Mucosa of descending colon (tissue), 3 donors: ENCODE measurements at regions not wholly inside any gene's neighbourhood (a gene's known extent, or its start where the extent isn't known, plus 50 kb on each side); places are given as distances from the start of the nearest gene placed in this dataset.
"Not testable (repeated sequence)": the region's sequence is repeated elsewhere in the genome, so short reads cannot be mapped to it uniquely, and the experiment has no call there.

Experiments
- ATAC-seq: fragments of 200-7000 bp; cut with Tn5 transposase; one replicate; pipeline ENCODE4 v1.9.1; 2020; ENCODE audit warnings: mild to moderate bottlenecking, moderate library complexity
- DNase-seq, 3 donors: peaks; one replicate each; pipeline ENCODE4 v3.0.0-alpha.2; 2020
- H3K36me3 ChIP-seq: fragments of 200-600 bp; one replicate; pipeline ENCODE4 v1.8.0; 2021; ENCODE audit warnings: low read depth, mild to moderate bottlenecking
- H3K4me1 ChIP-seq: fragments of 200-600 bp; one replicate; pipeline ENCODE4 v1.8.0; 2021; ENCODE audit warnings: low read depth, mild to moderate bottlenecking
- H3K4me3 ChIP-seq: fragments of 200-600 bp; one replicate; pipeline ENCODE4 v1.8.0; 2021; ENCODE audit warnings: mild to moderate bottlenecking
- H3K9me3 ChIP-seq: fragments of 200-600 bp; one replicate; pipeline ENCODE4 v1.8.0; 2021; ENCODE audit warnings: mild to moderate bottlenecking
- intact Hi-C, 2 donors: fragments of 100-400 bp; cut with DNase I in 1 of 2; cut with micrococcal nuclease in 1 of 2; formaldehyde crosslinking; loops; one replicate each; pipeline versions ENCODE4 v1.11.0 to v1.11.1; 2022; cut with DNase I, micrococcal nuclease
- TF ChIP-seq, protein P1 (sequence below): fragments of 200-600 bp; IDR thresholded peaks from one replicate; pipeline ENCODE4 v1.8.0; 2022; ENCODE audit warnings: antibody characterized with exemption, mild to moderate bottlenecking
- donor health status: DM: no; HTN: no; CAD: no; lungs with moderate emphysema.
- donor health status: DM: no; HTN: no; CAD: no.
- donor health status: DM: no; HTN: yes; CAD: no.

DNA sequence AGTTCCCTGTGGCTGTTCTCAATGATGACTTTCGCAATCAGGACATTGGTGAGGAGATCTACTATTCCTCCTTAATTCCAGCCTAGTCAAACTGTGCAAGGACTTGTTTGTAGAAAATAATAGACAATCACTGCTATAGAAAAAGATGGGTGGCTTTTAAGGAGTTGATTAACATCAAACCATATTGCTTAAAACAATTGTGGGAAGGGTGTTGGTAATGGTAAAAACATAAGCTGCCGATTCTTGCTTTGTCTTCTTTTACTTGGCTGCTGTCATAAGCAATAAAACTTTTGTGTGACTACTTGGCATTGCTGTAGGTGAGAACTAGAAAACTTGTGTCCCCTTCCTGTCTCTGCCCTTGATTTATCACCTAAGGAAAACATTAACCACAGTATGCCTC, 561.2 kb upstream of the SEMA6A start:
- H3K4me1 ChIP-seq, result no peaks in the 10 kb centered on the region
- ATAC-seq (no peak), DNase-seq (no peak)
- no peak overlapping the region for H3K4me3 ChIP-seq
- H3K9me3 ChIP-seq, result no peaks in the 10 kb centered on the region
- intact Hi-C loops, result no loop called here
- no peaks in the 10 kb centered on the region for H3K36me3 ChIP-seq
- TF ChIP-seq, protein P1, sequence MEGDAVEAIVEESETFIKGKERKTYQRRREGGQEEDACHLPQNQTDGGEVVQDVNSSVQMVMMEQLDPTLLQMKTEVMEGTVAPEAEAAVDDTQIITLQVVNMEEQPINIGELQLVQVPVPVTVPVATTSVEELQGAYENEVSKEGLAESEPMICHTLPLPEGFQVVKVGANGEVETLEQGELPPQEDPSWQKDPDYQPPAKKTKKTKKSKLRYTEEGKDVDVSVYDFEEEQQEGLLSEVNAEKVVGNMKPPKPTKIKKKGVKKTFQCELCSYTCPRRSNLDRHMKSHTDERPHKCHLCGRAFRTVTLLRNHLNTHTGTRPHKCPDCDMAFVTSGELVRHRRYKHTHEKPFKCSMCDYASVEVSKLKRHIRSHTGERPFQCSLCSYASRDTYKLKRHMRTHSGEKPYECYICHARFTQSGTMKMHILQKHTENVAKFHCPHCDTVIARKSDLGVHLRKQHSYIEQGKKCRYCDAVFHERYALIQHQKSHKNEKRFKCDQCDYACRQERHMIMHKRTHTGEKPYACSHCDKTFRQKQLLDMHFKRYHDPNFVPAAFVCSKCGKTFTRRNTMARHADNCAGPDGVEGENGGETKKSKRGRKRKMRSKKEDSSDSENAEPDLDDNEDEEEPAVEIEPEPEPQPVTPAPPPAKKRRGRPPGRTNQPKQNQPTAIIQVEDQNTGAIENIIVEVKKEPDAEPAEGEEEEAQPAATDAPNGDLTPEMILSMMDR, result no peak

DNA sequence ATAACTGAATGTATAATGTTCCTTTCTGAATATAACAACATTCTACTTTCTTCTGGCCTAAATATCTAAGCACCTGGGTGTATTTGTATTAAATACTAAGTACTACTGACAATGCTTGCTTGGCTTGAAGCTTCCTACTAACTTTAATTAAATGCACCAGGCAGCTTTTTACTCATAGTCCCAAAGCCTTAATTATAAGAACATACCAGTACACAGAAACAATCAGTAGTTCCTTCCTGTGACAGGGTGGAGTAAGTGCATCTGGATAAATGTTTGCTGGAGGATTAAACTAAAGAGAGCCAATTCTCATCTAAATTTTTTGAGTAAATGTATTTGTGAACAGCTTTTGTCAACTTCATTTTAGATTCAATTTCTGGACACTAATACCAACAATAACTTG, 558.6 kb upstream of the SEMA6A start:
- ATAC-seq (no peak), DNase-seq (no peak)
- TF ChIP-seq, protein P1, result no peak
- Histone ChIP-seq H3K36me3 (no peaks in the 10 kb centered on the region), H3K9me3 (no peaks in the 10 kb centered on the region), H3K4me1 (no peaks in the 10 kb centered on the region), H3K4me3 (no peak overlapping the region)
- intact Hi-C loops, result no loop called here

GRCh38 chr5:117131876-117132275, 557.3 kb upstream of the SEMA6A start:
- H3K4me1 ChIP-seq, result no peaks in the 10 kb centered on the region
- no peak for ATAC-seq
- DNase-seq, result no peak

DNA sequence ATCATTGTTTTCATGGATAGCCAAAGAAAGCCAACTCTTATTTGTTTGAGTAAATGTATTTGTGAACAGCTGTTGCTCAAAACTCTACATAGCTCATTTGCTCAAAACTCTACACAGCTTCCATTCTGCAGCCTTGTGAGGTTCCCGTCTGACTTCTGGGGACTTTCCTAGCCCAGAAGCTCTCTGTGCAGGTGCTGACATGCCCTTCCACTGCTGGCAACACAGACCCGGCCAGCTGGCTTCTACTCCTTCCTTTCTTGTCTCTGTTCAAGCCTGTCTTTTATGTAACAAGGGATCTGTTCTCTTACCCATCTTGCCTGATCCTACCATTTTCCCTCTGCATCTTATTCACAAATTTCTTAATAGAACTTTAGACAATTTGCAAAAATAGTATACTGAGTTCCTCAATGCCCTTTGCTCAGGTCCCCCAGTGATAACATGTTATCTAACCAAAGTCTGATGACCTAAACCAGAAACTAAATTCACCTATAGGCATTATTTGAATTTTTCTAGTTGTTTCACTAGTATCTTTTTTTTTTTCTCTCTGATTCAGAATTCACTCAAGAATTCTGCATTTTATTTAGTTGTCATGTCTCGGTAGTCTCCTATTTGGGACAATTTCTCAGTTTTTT, 556.5 kb upstream of the SEMA6A start:
- TF ChIP-seq, protein P1, result no peak
- Histone ChIP-seq H3K4me3 (no peak overlapping the region), H3K9me3 (no peaks in the 10 kb centered on the region), H3K36me3 (no peaks in the 10 kb centered on the region), H3K4me1 (no peaks in the 10 kb centered on the region)
- intact Hi-C loops, result no loop called here
- DNase-seq (no peak), ATAC-seq (no peak)

More at GRCh38 chr5:117131876-117132275, 557.3 kb upstream of the SEMA6A start:
- Histone ChIP-seq H3K9me3 (no peaks in the 10 kb centered on the region), H3K36me3 (no peaks in the 10 kb centered on the region), H3K4me3 (no peak overlapping the region)
- intact Hi-C loops, result no loop called here
- TF ChIP-seq, protein P1, result no peak

DNA sequence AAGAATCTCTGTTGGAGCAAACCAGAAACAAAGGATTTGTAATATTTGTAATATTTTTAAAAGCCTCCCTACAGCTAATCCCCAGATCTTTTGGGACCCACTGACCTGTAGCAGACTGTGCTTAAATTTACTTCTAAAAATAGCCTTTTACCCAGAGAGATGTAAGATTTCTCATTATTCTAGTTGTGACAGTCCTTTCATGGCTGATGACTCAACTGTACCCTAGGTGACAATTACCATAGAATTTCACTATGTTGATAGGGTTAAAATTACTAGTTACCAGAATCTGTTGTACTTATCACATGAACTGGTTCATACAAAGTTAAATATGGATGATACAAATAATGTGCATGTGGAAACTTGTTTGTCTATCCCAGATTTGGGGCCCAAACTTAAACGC, 543.9 kb upstream of the SEMA6A start:
- intact Hi-C loops, result no loop called here
- ATAC-seq, result no peak
- H3K4me3 ChIP-seq, result no peak overlapping the region

DNA sequence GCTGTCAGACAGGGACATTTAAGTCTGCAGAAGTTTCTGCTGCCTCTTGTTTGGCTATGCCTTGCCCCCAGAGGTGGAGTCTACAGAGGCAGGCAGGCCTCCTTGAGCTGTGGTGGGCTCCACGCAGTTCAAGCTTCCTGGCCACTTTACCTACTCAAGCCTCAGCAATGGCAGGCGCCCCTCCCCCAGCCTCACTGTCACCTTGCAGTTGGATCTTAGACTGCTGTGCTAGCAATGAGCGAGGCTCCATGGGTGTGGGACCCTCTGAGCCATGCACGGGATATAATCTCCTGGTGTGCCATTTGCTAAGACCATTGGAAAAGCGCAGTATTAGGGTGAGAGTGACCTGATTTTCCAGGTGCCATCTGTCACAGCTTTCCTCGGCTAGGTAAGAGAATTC, 542.7 kb upstream of the SEMA6A start:
- DNase-seq, H3K4me1 ChIP-seq, H3K36me3 ChIP-seq, intact Hi-C loops, H3K9me3 ChIP-seq, H3K4me3 ChIP-seq, ATAC-seq: not testable (repeated sequence)

More for the DNA sequence above, 543.9 kb upstream of the SEMA6A start:
- Histone ChIP-seq H3K4me1 (no peaks in the 10 kb centered on the region), H3K9me3 (no peaks in the 10 kb centered on the region), H3K36me3 (no peaks in the 10 kb centered on the region)
- DNase-seq, result no peak
- TF ChIP-seq, protein P1, result no peak
